ENCODE measurements at regions not wholly inside any gene's neighbourhood (a gene's known extent, or its start where the extent isn't known, plus 50 kb on each side); places are given as distances from the start of the nearest gene placed in this dataset.

GRCh38 chr3:59443618-59444293, 393.9 kb upstream of the CFAP20DC start:
- no peak overlapping the region for H3K4me3 ChIP-seq
- TF ChIP-seq POLR2A (IDR thresholded peaks at IDR 0.05) (no peak), POLR2AphosphoS5 (IDR thresholded peaks at IDR 0.05) (no peak)
- TF ChIP-seq, protein P1, sequence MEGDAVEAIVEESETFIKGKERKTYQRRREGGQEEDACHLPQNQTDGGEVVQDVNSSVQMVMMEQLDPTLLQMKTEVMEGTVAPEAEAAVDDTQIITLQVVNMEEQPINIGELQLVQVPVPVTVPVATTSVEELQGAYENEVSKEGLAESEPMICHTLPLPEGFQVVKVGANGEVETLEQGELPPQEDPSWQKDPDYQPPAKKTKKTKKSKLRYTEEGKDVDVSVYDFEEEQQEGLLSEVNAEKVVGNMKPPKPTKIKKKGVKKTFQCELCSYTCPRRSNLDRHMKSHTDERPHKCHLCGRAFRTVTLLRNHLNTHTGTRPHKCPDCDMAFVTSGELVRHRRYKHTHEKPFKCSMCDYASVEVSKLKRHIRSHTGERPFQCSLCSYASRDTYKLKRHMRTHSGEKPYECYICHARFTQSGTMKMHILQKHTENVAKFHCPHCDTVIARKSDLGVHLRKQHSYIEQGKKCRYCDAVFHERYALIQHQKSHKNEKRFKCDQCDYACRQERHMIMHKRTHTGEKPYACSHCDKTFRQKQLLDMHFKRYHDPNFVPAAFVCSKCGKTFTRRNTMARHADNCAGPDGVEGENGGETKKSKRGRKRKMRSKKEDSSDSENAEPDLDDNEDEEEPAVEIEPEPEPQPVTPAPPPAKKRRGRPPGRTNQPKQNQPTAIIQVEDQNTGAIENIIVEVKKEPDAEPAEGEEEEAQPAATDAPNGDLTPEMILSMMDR (IDR thresholded peaks at IDR 0.05) = no peak
- no peak overlapping the region for H3K27ac ChIP-seq
- no peaks in the 10 kb centered on the region for H3K27me3 ChIP-seq (replicated peaks; ENCODE audit: insufficient read depth)
- intact Hi-C loops (cut with DNase I) = no loop called here
- H3K4me1 ChIP-seq (replicated peaks) = no peaks in the 10 kb centered on the region
- WGBS = 71% methylated on average over 6 of the region's 6 CpGs
- no peaks in the 10 kb centered on the region for H3K9me3 ChIP-seq
- H3K36me3 ChIP-seq = no peaks in the 10 kb centered on the region
- DNase-seq (ENCODE audit: low spot score) = no peak

DNA sequence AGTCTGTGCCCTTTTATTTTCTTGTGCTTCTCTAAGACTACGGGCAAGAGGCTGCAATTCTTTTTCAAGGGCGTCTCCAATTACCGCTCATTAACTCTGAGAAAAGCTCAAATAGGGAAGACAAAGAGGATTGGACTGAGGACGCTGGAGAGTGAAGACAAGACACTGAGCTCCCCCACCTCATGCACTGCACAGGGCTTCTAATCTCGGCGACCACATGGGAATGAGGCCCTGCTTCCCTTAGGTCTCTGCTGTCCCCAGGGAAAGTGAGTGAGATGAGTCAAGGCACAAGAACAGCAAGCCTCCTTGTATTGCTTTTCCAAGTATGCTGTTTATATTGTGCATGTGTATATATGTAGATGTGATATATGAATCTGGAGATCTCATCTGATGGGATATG, 392.2 kb upstream of the CFAP20DC start:
- intact Hi-C loops (cut with DNase I) = no loop called here
- Histone ChIP-seq H3K4me1 (replicated peaks) (no peaks in the 10 kb centered on the region), H3K27me3 (replicated peaks; ENCODE audit: insufficient read depth) (no peaks in the 10 kb centered on the region), H3K27ac (no peak overlapping the region), H3K9me3 (no peaks in the 10 kb centered on the region), H3K4me3 (no peak overlapping the region), H3K36me3 (no peaks in the 10 kb centered on the region)
- TF ChIP-seq, protein P1 (IDR thresholded peaks at IDR 0.05) = no peak
- TF ChIP-seq POLR2A (IDR thresholded peaks at IDR 0.05) (no peak), POLR2AphosphoS5 (IDR thresholded peaks at IDR 0.05) (no peak)
- no peak for DNase-seq (ENCODE audit: low spot score)
- 77% methylated on average over 6 of the region's 6 CpGs for WGBS

DNA sequence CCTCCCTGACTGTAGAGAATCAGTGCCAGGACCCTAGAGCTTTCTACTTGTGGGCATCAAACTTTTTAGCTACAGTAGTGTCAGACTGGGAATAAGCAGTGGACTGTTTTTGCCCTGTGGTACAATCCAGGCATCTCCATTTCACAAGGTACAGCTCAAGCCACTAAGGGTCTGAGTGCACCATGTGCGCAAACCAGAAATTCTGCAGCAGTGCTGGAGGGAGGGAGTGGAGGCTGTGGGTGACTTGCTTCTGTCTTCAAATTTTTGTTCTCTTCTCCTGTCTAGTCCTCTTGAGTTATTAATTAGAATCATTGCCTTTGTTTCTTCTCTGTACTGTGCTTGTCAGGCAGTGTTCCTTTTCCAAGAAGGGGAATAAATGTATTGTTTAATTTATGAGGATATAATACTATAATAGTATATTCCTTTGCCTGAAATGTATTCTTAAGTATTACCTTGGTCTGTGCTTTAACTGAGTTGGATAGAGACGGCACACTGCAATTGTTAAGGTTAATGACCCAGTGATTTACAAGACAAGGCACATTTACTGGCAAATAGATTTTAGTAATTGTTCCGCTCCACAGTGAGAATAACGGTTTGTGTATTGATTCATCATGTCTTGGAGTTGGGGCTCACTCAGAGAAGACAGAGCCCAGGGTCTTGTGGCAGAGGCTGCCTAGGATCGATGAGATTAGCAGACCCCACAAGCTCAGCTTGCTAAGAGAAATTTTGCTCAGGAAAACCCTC, 390.6 kb upstream of the CFAP20DC start:
- Histone ChIP-seq H3K9me3 (no peaks in the 10 kb centered on the region), H3K27me3 (replicated peaks; ENCODE audit: insufficient read depth) (no peaks in the 10 kb centered on the region), H3K36me3 (no peaks in the 10 kb centered on the region), H3K4me3 (no peak overlapping the region), H3K27ac (no peak overlapping the region), H3K4me1 (replicated peaks) (no peaks in the 10 kb centered on the region)
- whole genome bisulfite sequencing = 29% methylated on average over 5 of the region's 5 CpGs
- TF ChIP-seq, protein P1 (IDR thresholded peaks at IDR 0.05) = no peak
- TF ChIP-seq POLR2A (IDR thresholded peaks at IDR 0.05) (no peak), POLR2AphosphoS5 (IDR thresholded peaks at IDR 0.05) (no peak)
- no peak for DNase-seq (ENCODE audit: low spot score)
- intact Hi-C loops (cut with DNase I) = no loop called here

DNA sequence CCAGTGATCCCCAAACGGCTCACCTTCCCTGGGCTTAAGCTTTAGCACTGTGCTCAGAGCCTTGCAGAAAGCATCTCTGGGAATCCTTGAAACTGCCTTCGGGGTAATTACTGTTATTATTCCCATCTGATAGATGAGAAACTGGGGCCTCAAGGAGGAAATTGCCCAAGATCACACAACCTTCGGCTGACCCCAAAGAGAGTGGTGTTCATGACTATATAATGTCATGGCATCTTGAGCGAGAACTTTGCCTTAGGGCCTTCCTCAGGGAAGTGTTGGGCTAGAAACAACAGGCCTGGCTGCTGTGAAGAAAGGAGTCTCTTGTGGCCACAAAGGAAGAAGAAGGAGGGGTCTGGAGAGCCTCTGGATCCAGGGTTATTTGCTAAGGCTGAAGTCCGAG, 388.7 kb upstream of the CFAP20DC start:
- TF ChIP-seq POLR2A (IDR thresholded peaks at IDR 0.05) (no peak), POLR2AphosphoS5 (IDR thresholded peaks at IDR 0.05) (no peak)
- TF ChIP-seq, protein P1 (IDR thresholded peaks at IDR 0.05) = no peak
- no peak for DNase-seq (ENCODE audit: low spot score)
- Histone ChIP-seq H3K9me3 (no peaks in the 10 kb centered on the region), H3K27me3 (replicated peaks; ENCODE audit: insufficient read depth) (no peaks in the 10 kb centered on the region), H3K4me1 (replicated peaks) (no peaks in the 10 kb centered on the region), H3K27ac (no peak overlapping the region), H3K36me3 (no peaks in the 10 kb centered on the region), H3K4me3 (no peak overlapping the region)
- WGBS = 94% methylated on average over 5 of the region's 5 CpGs
- intact Hi-C loops (cut with DNase I) = no loop called here
